GM21786 (cell line): ENCODE measurements at regions not wholly inside any gene's neighbourhood (a gene's known extent, or its start where the extent isn't known, plus 50 kb on each side); places are given as distances from the start of the nearest gene placed in this dataset.
"Not testable (repeated sequence)": the region's sequence is repeated elsewhere in the genome, so short reads cannot be mapped to it uniquely, and the experiment has no call there.

ENCODE experiments used
- ATAC-seq: cut with Tn5 transposase; IDR thresholded peaks from one replicate; pipeline ENCODE4 v1.9.1; 2021; ENCODE audit not compliant: unreplicated experiment

DNA sequence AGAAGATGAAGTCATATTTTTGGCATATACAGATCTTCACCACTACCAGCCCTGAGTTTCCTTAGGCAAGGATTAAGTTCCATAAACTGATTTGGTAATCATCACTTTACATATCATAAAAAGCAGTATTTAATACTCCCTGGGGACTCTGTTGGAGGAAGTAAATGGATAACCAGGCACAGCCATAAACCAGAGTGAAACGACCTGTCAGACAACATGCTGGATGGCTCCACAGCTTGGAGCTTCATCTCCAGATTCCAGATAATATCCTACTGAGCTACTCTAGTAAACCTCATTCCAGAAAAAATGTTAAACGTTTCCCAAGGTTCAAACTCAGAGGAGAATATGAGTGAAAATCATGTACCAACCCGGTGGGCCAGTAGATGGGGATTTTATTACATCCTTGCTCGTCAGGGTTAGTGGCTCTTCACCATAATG is 109.2 kb downstream of the BASP1 start:
- ATAC-seq = no peak

- no peak for ATAC-seq
Measured at GRCh38 chr5:17327048-17327625, 109.7 kb downstream of the BASP1 start.

- no peak for ATAC-seq
Measured at GRCh38 chr5:17329571-17329970, 112.1 kb downstream of the BASP1 start.

- ATAC-seq = no peak
Measured at GRCh38 chr5:17330386-17330785, 113.0 kb downstream of the BASP1 start.

DNA sequence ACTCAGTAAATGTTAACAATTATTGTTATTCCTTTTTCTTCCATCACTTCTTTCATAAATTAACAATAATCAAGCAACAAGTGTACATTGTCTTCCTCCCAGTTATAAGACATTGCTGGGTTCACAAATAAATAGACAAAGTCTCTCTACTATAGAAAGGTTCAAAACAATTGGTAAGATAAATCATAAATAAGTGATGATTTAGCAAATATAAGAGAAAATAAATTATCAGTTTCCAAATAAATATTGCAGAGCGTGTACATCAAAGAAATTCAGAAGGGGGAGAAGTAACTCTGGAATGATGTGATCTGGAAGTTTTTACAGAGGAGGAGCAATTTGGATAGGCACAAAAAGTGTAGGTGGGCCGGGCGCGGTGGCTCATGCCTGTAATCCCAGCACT is 114.2 kb downstream of the BASP1 start:
- ATAC-seq = no peak

GRCh38 chr5:17333755-17334154 is 116.3 kb downstream of the BASP1 start:
- ATAC-seq = no peak

- ATAC-seq = no peak
Measured at GRCh38 chr5:17336054-17336453, 118.6 kb downstream of the BASP1 start.

- not testable (repeated sequence) for ATAC-seq
Measured at GRCh38 chr5:17336723-17337122, 119.3 kb downstream of the BASP1 start.

- no peak for ATAC-seq
Measured at GRCh38 chr5:17339841-17340240, 122.4 kb downstream of the BASP1 start.

DNA sequence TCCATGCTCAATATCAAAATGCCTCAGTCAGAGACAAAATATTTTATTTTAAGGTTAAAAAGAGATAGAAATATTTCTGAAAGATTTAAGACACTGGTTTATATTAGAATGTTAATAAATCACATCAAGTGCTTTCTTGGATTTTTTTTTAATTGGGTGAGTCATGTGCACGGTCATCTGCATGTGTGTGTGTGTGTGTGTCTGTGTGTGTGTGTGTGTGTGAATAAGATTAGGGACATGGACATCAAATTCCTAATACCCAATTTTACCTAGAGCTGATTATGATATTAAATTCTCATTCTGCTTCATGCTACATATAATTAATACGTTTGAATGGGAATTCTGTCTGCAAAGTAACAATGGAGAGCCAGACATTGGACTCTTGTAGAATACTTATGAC is 122.9 kb downstream of the BASP1 start:
- ATAC-seq = no peak

GRCh38 chr5:17340819-17341218 is 123.4 kb downstream of the BASP1 start:
- ATAC-seq = no peak

DNA sequence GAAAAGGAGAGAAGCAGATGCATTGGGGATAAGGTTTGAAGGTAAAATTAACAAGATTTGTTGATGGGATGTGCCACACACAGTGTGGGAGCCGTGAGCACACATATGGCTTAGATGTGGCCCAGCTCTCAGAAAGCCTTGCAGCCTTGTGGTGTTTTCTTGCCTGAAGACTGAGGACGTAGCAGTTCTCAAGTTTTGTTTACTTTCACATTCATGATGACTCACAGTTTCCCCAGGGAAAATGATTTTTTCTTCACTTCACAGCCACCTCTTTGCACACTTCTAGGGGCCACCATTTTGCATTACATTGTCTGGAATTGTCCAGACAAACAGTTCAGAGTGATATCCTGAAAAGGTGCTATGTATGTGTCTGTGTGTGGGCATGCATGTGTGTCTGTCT is 126.2 kb downstream of the BASP1 start:
- ATAC-seq = peak; percentile 87

DNA sequence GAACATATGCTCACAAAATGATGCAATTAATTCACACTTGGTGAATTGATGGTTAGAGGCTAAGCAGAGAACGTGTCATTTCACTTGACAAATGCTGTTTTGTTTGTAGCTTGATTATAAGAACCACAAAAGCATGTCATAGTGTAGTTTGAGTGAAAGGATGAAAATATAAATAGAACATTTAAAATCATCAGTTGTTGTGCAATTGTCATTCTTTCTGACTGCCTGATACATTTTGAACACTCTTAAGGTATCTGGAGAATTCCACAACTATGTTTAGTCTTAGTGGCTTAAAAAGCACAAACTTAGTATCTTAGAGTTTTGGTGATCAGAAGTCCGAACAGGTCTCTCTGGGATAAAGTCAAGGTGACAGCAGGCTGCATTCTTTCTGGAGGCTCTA is 129.4 kb downstream of the BASP1 start:
- ATAC-seq = no peak

DNA sequence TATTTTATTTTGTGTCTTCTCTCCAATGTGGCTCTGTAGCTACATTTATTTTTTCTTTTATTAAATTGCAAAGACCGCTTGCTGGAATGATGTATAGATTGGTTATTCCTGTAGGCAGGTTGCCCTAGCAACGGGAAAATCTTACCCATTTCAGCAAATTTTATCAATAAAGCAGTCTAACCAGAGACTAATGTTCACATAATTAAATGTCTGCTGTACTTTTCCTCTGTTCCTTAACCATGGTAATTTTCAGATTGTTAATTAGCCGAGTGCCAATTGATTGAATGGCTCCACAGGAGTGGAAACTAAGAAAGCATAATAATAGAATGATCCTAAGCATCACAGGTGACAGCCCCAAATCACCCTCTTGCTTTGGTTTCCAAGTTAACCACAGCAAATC is 134.8 kb downstream of the BASP1 start:
- no peak for ATAC-seq

- ATAC-seq = no peak
Measured at GRCh38 chr5:17354265-17354664, 136.8 kb downstream of the BASP1 start.

DNA sequence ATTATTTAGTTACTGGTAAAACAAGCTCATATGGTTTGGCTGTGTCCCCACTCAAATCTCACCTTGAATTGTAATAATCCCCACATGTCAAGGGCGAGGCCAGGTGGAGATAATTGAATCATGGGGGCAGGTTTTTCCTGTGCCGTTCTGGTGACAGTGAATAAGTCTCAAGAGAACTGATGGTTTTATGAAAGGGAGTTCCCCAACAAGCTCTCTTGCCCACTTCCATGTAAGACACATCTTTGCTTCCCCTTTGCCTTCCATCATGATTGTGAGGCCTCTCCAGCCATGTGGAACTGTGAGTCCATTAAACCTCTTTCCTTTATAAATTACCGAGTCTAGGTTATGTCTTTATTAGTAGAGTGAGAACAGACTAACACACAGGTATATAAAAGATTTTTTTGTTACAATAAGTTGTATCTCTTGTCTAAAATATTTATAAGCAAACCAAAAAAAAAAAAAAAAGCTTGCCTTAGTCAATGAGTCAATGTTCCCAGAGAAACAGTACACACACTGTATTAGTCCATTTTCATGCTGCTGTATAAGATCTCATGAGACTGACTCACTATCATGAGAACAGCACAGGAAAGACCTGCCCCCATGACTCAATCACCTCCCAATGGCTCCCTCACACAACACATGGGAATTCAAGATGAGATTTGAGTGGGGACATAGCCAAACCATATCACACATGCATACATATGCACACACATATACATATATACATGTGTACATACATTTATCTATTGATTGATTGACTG is 138.3 kb downstream of the BASP1 start:
- ATAC-seq = no peak

- no peak for ATAC-seq
Measured at GRCh38 chr5:17356551-17356950, 139.1 kb downstream of the BASP1 start.

GRCh38 chr5:17357504-17357903 is 140.1 kb downstream of the BASP1 start:
- no peak for ATAC-seq

- ATAC-seq = no peak
Measured at GRCh38 chr5:17358031-17358430, 140.0 kb upstream of the TAF11L2 start.

DNA sequence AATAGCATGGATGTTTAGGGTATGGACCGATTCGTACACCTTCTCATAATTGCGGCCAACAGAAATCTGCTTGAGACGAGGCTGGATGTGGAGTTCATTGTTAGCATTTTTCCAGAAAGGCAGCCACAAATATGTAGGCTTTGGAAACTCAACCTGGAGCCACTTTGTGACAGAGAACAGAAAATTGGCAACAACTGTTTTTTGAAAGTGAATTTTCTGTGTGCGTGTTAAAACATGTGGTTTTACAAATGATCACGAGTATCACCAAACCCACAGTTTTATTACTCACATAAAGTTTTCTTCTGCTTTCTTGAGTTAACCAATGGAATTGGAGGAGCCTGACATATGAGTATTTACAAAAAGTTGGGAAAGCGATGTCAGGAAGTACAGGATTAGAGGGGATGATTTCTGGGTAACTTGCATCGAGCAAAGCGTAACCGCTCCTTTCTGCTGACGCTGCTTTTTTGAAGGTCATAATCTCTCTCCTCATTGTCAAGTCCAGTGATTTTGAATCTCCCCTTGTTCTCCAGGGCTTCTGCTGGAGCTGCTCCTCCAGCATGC is 138.5 kb upstream of the TAF11L2 start:
- ATAC-seq = no peak

DNA sequence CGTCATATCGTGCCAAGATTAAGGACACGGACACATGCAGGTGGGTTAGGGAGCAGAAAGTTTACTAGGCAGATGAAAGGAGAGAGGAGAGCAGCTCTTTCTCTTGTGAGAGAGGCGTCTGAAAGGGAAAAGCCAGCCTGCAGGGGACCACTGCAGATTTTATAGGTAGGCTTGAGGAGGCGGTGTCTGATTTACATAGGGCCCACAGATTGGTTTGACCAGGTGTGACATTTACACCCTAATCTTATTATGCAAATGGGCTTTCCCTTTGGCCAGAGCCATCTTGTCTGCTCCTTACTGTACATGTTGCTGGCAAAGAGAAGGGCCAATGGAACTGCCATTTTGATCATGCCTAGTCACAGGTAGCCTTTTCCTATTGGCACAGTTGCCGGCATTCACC is 137.2 kb upstream of the TAF11L2 start:
- no peak for ATAC-seq

GRCh38 chr5:17361331-17361730 is 136.7 kb upstream of the TAF11L2 start:
- no peak for ATAC-seq
